KMS-11 (cell line): ENCODE measurements at regions not wholly inside any gene's neighbourhood (a gene's known extent, or its start where the extent isn't known, plus 50 kb on each side); places are given as distances from the start of the nearest gene placed in this dataset.

Source experiments
- H2AFZ ChIP-seq: fragments of 200-600 bp; sonication (generic); 2 replicates; pipeline ENCODE4 v1.6.1; 2016; ENCODE audit warnings: antibody characterized with exemption, mixed run types, low read depth
- H3K27ac ChIP-seq: fragments of 200-600 bp; sonication (generic); 2 replicates; pipeline ENCODE4 v1.6.1; 2016; ENCODE audit warnings: mild to moderate bottlenecking, mixed run types
- H3K27me3 ChIP-seq: fragments of 200-600 bp; sonication (generic); 2 replicates; pipeline ENCODE4 v1.6.1; 2017; ENCODE audit warnings: mild to moderate bottlenecking, low read depth, mixed run types, moderate library complexity; ENCODE audit not compliant: insufficient read depth
- H3K36me3 ChIP-seq: fragments of 200-600 bp; sonication (generic); 2 replicates; pipeline ENCODE4 v1.6.1; 2017; ENCODE audit warnings: mild to moderate bottlenecking, mixed run types; ENCODE audit not compliant: insufficient read depth
- H3K4me1 ChIP-seq: fragments of 200-600 bp; sonication (generic); 2 replicates; pipeline ENCODE4 v1.6.1; 2016; ENCODE audit warnings: mild to moderate bottlenecking, low read depth, mixed run types; ENCODE audit not compliant: poor library complexity, severe bottlenecking
- H3K4me2 ChIP-seq: fragments of 200-600 bp; sonication (generic); 2 replicates; pipeline ENCODE4 v1.7.0; 2016; ENCODE audit warnings: mild to moderate bottlenecking, mixed run types
- H3K4me3 ChIP-seq: fragments of 200-600 bp; sonication (generic); IDR thresholded peaks from 2 replicates; pipeline ENCODE4 v1.6.1; 2017; ENCODE audit warnings: low read depth, low read length, mixed read lengths; ENCODE audit not compliant: insufficient read depth
- H3K79me2 ChIP-seq: fragments of 200-600 bp; sonication (generic); 2 replicates; pipeline ENCODE4 v1.6.1; 2016; ENCODE audit warnings: low read depth, mixed run types; ENCODE audit not compliant: insufficient read depth
- H3K9ac ChIP-seq: fragments of 200-600 bp; sonication (generic); 2 replicates; pipeline ENCODE4 v1.6.1; 2016; ENCODE audit warnings: mild to moderate bottlenecking, mixed run types
- H4K20me1 ChIP-seq: fragments of 200-600 bp; sonication (generic); 2 replicates; pipeline ENCODE4 v1.6.1; 2016; ENCODE audit warnings: mild to moderate bottlenecking, mixed run types; ENCODE audit not compliant: insufficient read depth
- CTCF ChIP-seq: fragments of 200-600 bp; sonication (generic); conservative IDR thresholded peaks from 2 replicates; pipeline ENCODE4 v1.6.1; 2017; ENCODE audit warnings: low read depth, mild to moderate bottlenecking, antibody characterized with exemption, low read length, moderate library complexity, mixed read lengths

- Histone ChIP-seq H3K9ac (no peak overlapping the region), H2AFZ (no peak overlapping the region), H3K4me3 (no peak overlapping the region), H3K36me3 (no peaks in the 10 kb centered on the region), H3K27ac (no peak overlapping the region), H4K20me1 (no peaks in the 10 kb centered on the region), H3K27me3 (no peaks in the 10 kb centered on the region), H3K4me2 (no peak overlapping the region), H3K4me1 (no peaks in the 10 kb centered on the region), H3K79me2 (no peaks in the 10 kb centered on the region)
- no peak for TF ChIP-seq CTCF
These were observed 208.7 kb upstream of the ROBO1 start for GRCh38 chr3:79976466-79976865.

GRCh38 chr3:79973917-79974595 lies 206.3 kb upstream of the ROBO1 start:
- Histone ChIP-seq H3K36me3 (no peaks in the 10 kb centered on the region), H3K9ac (no peak overlapping the region), H4K20me1 (no peaks in the 10 kb centered on the region), H2AFZ (no peak overlapping the region), H3K4me1 (no peaks in the 10 kb centered on the region), H3K4me3 (no peak overlapping the region), H3K27ac (no peak overlapping the region), H3K27me3 (no peaks in the 10 kb centered on the region), H3K79me2 (no peaks in the 10 kb centered on the region), H3K4me2 (no peak overlapping the region)
- no peak for TF ChIP-seq CTCF

GRCh38 chr3:79973482-79973881 lies 205.7 kb upstream of the ROBO1 start:
- Histone ChIP-seq H3K79me2 (no peaks in the 10 kb centered on the region), H3K4me1 (no peaks in the 10 kb centered on the region), H3K4me3 (no peak overlapping the region)

GRCh38 chr3:79968418-79968817 lies 200.6 kb upstream of the ROBO1 start:
- Histone ChIP-seq H3K27me3 (no peaks in the 10 kb centered on the region), H3K27ac (no peak overlapping the region), H3K9ac (no peak overlapping the region), H3K4me3 (no peak overlapping the region), H2AFZ (no peak overlapping the region), H3K4me1 (no peaks in the 10 kb centered on the region), H4K20me1 (no peaks in the 10 kb centered on the region), H3K79me2 (no peaks in the 10 kb centered on the region), H3K36me3 (no peaks in the 10 kb centered on the region), H3K4me2 (no peak overlapping the region)
- no peak for TF ChIP-seq CTCF

More at GRCh38 chr3:79973482-79973881, 205.7 kb upstream of the ROBO1 start:
- Histone ChIP-seq H3K36me3 (no peaks in the 10 kb centered on the region), H3K4me2 (no peak overlapping the region), H3K27me3 (no peaks in the 10 kb centered on the region), H4K20me1 (no peaks in the 10 kb centered on the region), H3K9ac (no peak overlapping the region), H2AFZ (no peak overlapping the region), H3K27ac (no peak overlapping the region)
- TF ChIP-seq CTCF: no peak
